Body of pancreas (tissue), 4 donors: ENCODE measurements at regions not wholly inside any gene's neighbourhood (a gene's known extent, or its start where the extent isn't known, plus 50 kb on each side); places are given as distances from the start of the nearest gene placed in this dataset.

Source experiments
- POLR2A ChIP-seq, 3 donors: fragments of 450-650 bp; IDR thresholded peaks; one replicate each; pipeline ENCODE4 v1.6.1; 2016; ENCODE audit warnings: antibody characterized with exemption in 3 of 3, mild to moderate bottlenecking in 2 of 3
- TF ChIP-seq, protein P1 (sequence below), 7 experiments: fragments of 450-650 bp in 4 of 7; fragments of 200-600 bp in 3 of 7; sonication (generic) in 3 of 7; IDR thresholded peaks; one replicate each; pipeline ENCODE4 v1.5.1; 2016 to 2019; ENCODE audit warnings: antibody characterized with exemption in 7 of 7

DNA sequence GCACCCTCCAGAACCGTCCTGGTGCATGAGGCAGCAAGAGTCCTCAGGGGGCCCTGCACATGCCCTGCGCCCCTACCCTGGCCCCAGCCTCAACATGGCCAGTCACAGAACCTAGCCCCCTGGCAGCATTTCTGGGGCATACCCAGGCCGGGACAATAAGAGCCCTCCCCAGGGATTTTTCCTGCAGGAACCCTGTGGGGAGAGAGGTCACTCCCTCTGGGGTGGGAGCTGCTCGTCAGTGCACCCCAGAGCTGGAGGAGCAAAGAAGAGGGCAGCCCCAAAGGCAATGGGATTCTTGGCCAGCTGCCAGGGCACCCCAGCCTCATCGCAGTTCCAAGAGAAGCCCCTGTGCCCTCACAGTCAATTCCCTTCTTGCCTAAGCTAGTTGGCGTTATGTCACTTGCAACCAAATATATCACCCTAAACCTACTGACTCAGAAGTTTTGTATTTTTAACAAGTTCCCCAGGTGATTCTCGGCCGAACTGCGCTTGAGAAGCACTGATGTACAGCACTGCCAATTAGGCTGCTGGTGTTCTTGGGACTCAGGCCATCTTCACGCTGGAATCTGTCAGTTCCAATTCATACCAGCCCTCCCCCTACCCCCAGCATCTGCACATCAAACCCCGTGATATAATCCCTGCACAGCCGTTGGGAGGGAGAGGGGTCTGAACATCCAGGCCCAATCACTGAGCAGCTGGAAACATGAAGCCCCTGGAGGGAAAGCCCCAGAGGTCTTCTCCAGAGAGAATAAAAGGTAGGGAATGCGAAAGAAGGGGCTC, 87.5 kb upstream of the PRR20G start:
- TF ChIP-seq, protein P1, sequence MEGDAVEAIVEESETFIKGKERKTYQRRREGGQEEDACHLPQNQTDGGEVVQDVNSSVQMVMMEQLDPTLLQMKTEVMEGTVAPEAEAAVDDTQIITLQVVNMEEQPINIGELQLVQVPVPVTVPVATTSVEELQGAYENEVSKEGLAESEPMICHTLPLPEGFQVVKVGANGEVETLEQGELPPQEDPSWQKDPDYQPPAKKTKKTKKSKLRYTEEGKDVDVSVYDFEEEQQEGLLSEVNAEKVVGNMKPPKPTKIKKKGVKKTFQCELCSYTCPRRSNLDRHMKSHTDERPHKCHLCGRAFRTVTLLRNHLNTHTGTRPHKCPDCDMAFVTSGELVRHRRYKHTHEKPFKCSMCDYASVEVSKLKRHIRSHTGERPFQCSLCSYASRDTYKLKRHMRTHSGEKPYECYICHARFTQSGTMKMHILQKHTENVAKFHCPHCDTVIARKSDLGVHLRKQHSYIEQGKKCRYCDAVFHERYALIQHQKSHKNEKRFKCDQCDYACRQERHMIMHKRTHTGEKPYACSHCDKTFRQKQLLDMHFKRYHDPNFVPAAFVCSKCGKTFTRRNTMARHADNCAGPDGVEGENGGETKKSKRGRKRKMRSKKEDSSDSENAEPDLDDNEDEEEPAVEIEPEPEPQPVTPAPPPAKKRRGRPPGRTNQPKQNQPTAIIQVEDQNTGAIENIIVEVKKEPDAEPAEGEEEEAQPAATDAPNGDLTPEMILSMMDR (IDR thresholded peaks at IDR 0.05), result no peak
- TF ChIP-seq POLR2A (IDR thresholded peaks at IDR 0.05), result no peak
